Trophoblast cell (in vitro differentiated cells and primary cell): ENCODE measurements at regions not wholly inside any gene's neighbourhood (a gene's known extent, or its start where the extent isn't known, plus 50 kb on each side); places are given as distances from the start of the nearest gene placed in this dataset.

Source experiments
- DNase-seq, 2 donors: peaks; one replicate each; pipeline ENCODE4 v3.0.0-alpha.2; 2016
- H2AFZ ChIP-seq: 2 replicates; pipeline ENCODE4 v1.6.1; 2013; ENCODE audit warnings: low read length, moderate library complexity, mild to moderate bottlenecking; ENCODE audit not compliant: insufficient read depth, poor library complexity
- H2AK5ac ChIP-seq: 2 replicates; pipeline ENCODE4 v1.6.1; 2013; ENCODE audit warnings: mild to moderate bottlenecking, low read length
- H2BK120ac ChIP-seq: 2 replicates; pipeline ENCODE4 v1.6.1; 2013; ENCODE audit warnings: low read length, mild to moderate bottlenecking, moderate library complexity; ENCODE audit not compliant: insufficient read depth, poor library complexity
- H2BK12ac ChIP-seq: 2 replicates; pipeline ENCODE4 v1.6.1; 2013; ENCODE audit warnings: mild to moderate bottlenecking, low read length, moderate library complexity
- H2BK5ac ChIP-seq: 2 replicates; pipeline ENCODE4 v1.6.1; 2013; ENCODE audit warnings: low read length, low read depth, moderate library complexity, mild to moderate bottlenecking; ENCODE audit not compliant: poor library complexity
- H3K14ac ChIP-seq: 2 replicates; pipeline ENCODE4 v1.6.1; 2013; ENCODE audit warnings: mild to moderate bottlenecking, low read length
- H3K18ac ChIP-seq: 2 replicates; pipeline ENCODE4 v1.6.1; 2013; ENCODE audit warnings: mild to moderate bottlenecking, low read length
- H3K23ac ChIP-seq: 2 replicates; pipeline ENCODE4 v1.6.1; 2013; ENCODE audit warnings: low read length
- H3K27ac ChIP-seq: 2 replicates; pipeline ENCODE4 v1.5.1; 2013; ENCODE audit warnings: low read depth, mild to moderate bottlenecking, inconsistent platforms, low read length, moderate library complexity
- H3K27me3 ChIP-seq: 2 replicates; pipeline ENCODE4 v1.6.1; 2013; ENCODE audit warnings: inconsistent platforms, mild to moderate bottlenecking, low read length, moderate library complexity; ENCODE audit not compliant: insufficient read depth
- H3K36me3 ChIP-seq, 2 experiments: 1 replicate in 1 of 2; 2 replicates in 1 of 2; pipeline ENCODE4 v1.6.1; 2013; ENCODE audit warnings: low read length in 2 of 2, mild to moderate bottlenecking in 2 of 2, moderate library complexity in 1 of 2; ENCODE audit not compliant: insufficient read depth in 2 of 2, control insufficient read depth in 1 of 2
- H3K4ac ChIP-seq: 2 replicates; pipeline ENCODE4 v1.6.1; 2013; ENCODE audit warnings: low read depth, mild to moderate bottlenecking, low read length, moderate library complexity
- H3K4me1 ChIP-seq, 2 experiments: 1 replicate in 1 of 2; 2 replicates in 1 of 2; pipeline ENCODE4 v1.6.1; 2013; ENCODE audit warnings: low read length in 2 of 2, mild to moderate bottlenecking in 2 of 2, moderate library complexity in 1 of 2; ENCODE audit not compliant: insufficient read depth in 2 of 2, control insufficient read depth in 1 of 2
- H3K4me2 ChIP-seq: 2 replicates; pipeline ENCODE4 v1.6.1; 2013; ENCODE audit warnings: inconsistent platforms, mild to moderate bottlenecking, low read length, moderate library complexity
- H3K4me3 ChIP-seq: 2 replicates; pipeline ENCODE4 v1.5.1; 2013; ENCODE audit warnings: mild to moderate bottlenecking, low read depth, low read length, inconsistent platforms
- H3K79me1 ChIP-seq: one replicate; pipeline ENCODE4 v1.6.1; 2013; ENCODE audit warnings: low read length
- H3K79me2 ChIP-seq: 2 replicates; pipeline ENCODE4 v1.6.1; 2013; ENCODE audit warnings: low read length, mild to moderate bottlenecking; ENCODE audit not compliant: control insufficient read depth, insufficient read depth, poor library complexity
- H3K9ac ChIP-seq: 2 replicates; pipeline ENCODE4 v1.6.1; 2013; ENCODE audit warnings: mild to moderate bottlenecking, low read length
- H3K9me3 ChIP-seq: 2 replicates; pipeline ENCODE4 v1.6.1; 2013; ENCODE audit warnings: low read depth, mild to moderate bottlenecking, control low read depth, inconsistent platforms, low read length; ENCODE audit not compliant: insufficient read depth
- H4K12ac ChIP-seq: 2 replicates; pipeline ENCODE4 v1.6.1; 2013; ENCODE audit warnings: low read depth, mild to moderate bottlenecking, low read length, moderate library complexity
- H4K8ac ChIP-seq: 2 replicates; pipeline ENCODE4 v1.6.1; 2013; ENCODE audit warnings: low read depth, mild to moderate bottlenecking, low read length, moderate library complexity
- H4K91ac ChIP-seq: one replicate; pipeline ENCODE4 v1.6.1; 2013; ENCODE audit warnings: low read depth, mild to moderate bottlenecking, low read length, moderate library complexity
- WGBS: extraction: QIAGEN DNeasy Blood & Tissue Kit; methylation state at CpG from one replicate; pipeline ENCODE4 v1.1.7; 2013; ENCODE audit warnings: missing lambda C conversion rate; ENCODE audit not compliant: insufficient read length, insufficient coverage; ENCODE audit errors: extremely low coverage; 5-methylcytosine and 5-hydroxymethylcytosine counted together

- Histone ChIP-seq H3K4ac (no peak overlapping the region), H2BK12ac (no peak overlapping the region), H3K18ac (no peak overlapping the region), H2BK120ac (no peak overlapping the region), H3K4me2 (no peak overlapping the region), H3K27ac (no peak overlapping the region), H3K4me3 (no peak overlapping the region), H3K79me1 (no peaks in the 10 kb centered on the region), H3K14ac (no peak overlapping the region), H3K79me2 (no peaks in the 10 kb centered on the region), H4K91ac (no peak overlapping the region), H3K9ac (no peak overlapping the region), H3K36me3 (no peaks in the 10 kb centered on the region), H3K27me3 (no peaks in the 10 kb centered on the region), H2AK5ac (no peak overlapping the region), H4K12ac (no peak overlapping the region), H3K9me3 (peaks cover 3% of the 10 kb centered on the region), H4K8ac (no peak overlapping the region), H2BK5ac (no peak overlapping the region), H3K23ac (no peak overlapping the region), H3K4me1 (no peaks in the 10 kb centered on the region), H2AFZ (no peak overlapping the region)
- WGBS = no CpG with 5 or more reads among the region's 4 CpGs
- no peak for DNase-seq
Observed at GRCh38 chr10:78196396-78196795, 162.7 kb downstream of the RPS24 start.

DNA sequence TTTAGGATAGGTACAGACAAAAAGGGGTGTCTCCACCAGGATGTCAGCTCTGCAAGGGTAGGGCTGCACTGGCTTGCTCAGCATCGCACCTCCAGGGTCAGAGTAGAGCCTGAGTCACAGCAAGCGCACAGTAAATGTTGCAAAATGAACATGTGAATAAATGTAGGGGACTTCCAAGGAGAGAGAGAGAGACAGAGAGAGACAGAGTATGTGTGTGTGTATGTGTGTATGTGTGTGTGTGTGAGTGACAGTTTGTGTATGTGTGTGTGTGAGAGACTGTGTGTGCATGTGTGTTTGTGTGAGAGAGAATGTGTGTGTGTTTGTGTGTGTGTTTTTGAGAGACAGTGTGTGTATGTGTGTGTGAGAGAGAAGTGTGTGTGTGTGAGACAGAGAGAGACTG is 163.3 kb downstream of the RPS24 start:
- Histone ChIP-seq H3K23ac (no peak overlapping the region), H3K4ac (no peak overlapping the region), H3K36me3 (no peaks in the 10 kb centered on the region), H3K79me2 (no peaks in the 10 kb centered on the region), H4K12ac (no peak overlapping the region), H2BK120ac (no peak overlapping the region), H2BK12ac (no peak overlapping the region), H3K9ac (no peak overlapping the region), H3K9me3 (peaks cover 3% of the 10 kb centered on the region), H4K8ac (no peak overlapping the region), H2AFZ (no peak overlapping the region), H3K27me3 (no peaks in the 10 kb centered on the region), H3K18ac (no peak overlapping the region), H3K4me2 (no peak overlapping the region), H3K4me3 (no peak overlapping the region), H2BK5ac (no peak overlapping the region), H2AK5ac (no peak overlapping the region), H4K91ac (no peak overlapping the region), H3K27ac (no peak overlapping the region), H3K14ac (no peak overlapping the region), H3K4me1 (no peaks in the 10 kb centered on the region), H3K79me1 (no peaks in the 10 kb centered on the region)
- DNase-seq = no peak
- WGBS = no CpG with 5 or more reads among the region's 2 CpGs

DNA sequence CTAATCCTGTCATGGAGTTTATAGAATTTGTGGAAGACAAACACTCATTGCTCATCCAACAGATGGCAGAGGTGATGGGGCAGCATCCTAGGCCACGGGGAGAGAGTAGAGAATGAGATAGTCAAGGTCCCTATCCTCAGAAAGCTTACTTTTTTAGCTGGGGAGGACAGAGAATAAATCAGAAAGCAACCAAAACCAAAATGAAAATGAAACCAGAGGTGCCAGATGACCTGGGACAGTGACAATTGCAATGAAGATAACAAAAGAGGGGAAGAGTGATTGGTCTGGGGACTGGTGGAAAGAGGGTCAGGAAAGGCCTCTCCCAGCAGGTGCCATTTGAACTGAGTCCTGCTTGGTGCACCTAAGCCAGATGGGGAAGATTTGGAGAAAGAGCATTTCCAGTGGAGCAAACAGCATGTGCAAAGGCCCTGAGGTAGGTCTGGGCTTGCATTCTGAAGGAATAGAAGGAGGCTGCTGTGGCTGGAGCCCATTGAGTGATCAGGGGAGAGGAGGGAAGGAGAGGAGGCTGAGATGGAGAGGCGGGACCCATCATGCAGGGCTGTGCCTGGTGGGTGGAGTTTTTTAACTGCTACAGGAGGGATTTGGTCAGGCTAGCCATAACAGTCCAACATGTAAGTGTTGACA is 164.1 kb downstream of the RPS24 start:
- Histone ChIP-seq H3K9me3 (peaks cover 3% of the 10 kb centered on the region), H3K79me2 (no peaks in the 10 kb centered on the region), H2BK120ac (no peak overlapping the region), H2AFZ (no peak overlapping the region), H3K36me3 (no peaks in the 10 kb centered on the region), H3K4ac (no peak overlapping the region), H3K14ac (no peak overlapping the region), H3K18ac (no peak overlapping the region), H2BK5ac (no peak overlapping the region), H4K12ac (no peak overlapping the region), H3K79me1 (no peaks in the 10 kb centered on the region), H4K91ac (no peak overlapping the region), H3K23ac (no peak overlapping the region), H3K4me2 (no peak overlapping the region), H3K4me3 (no peak overlapping the region), H3K4me1 (peaks cover 2 to 3% of the 10 kb centered on the region in 2 experiments), H2AK5ac (no peak overlapping the region), H3K27me3 (no peaks in the 10 kb centered on the region), H3K27ac (no peak overlapping the region), H2BK12ac (no peak overlapping the region), H3K9ac (no peak overlapping the region), H4K8ac (no peak overlapping the region)
- DNase-seq = no peak
- WGBS = no CpG with 5 or more reads among the region's 2 CpGs

DNA sequence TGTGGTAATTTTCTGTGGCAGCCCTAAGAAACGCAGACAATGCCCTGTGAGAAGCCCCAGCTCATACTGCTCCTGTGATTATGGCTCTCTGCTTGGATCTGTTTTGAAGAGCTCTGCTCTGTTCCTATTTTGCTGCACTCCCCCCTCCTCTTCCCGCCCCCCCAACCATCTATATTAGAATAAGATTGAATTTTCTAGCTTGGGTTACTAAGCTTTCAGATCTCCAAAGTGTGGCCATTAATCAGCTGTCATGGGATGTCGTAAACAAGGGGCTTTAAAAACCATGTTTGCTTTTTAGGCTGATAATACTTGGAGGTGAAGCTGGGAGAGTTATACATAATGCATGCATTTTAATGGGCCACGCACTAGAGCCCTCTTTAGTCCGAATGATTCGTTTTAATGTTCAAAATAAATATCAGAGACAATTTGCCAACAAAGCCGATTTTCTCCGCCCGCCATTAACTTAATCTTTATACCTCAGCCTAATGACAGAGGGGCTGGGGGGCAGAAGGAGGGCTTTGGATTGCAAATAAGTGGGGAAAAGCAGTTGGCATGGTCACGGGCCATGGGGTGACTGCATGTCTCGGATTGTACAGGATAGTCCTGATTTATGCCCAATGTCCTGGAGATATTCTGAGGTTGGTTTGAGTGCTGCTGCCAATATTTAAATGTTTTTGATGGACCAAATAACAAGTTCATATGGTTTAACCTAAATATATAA is 165.5 kb downstream of the RPS24 start:
- DNase-seq = no peak
- no peaks in the 10 kb centered on the region for H3K27me3 ChIP-seq
- no CpG with 5 or more reads among the region's 11 CpGs for WGBS
- H3K4me1 ChIP-seq = peaks cover 2 to 3% of the 10 kb centered on the region in 2 experiments
- no peaks in the 10 kb centered on the region for H3K79me2 ChIP-seq
- H4K8ac ChIP-seq = no peak overlapping the region
- H3K4ac ChIP-seq = no peak overlapping the region
- H3K36me3 ChIP-seq = no peaks in the 10 kb centered on the region
- no peak overlapping the region for H3K23ac ChIP-seq
- no peaks in the 10 kb centered on the region for H3K79me1 ChIP-seq
- no peak overlapping the region for H3K18ac ChIP-seq
- H3K9me3 ChIP-seq = no peaks in the 10 kb centered on the region
- H3K27ac ChIP-seq = no peak overlapping the region
- H4K91ac ChIP-seq = no peak overlapping the region
- H2BK5ac ChIP-seq = no peak overlapping the region
- no peak overlapping the region for H3K9ac ChIP-seq
- no peak overlapping the region for H2AFZ ChIP-seq
- no peak overlapping the region for H3K4me2 ChIP-seq
- H2BK120ac ChIP-seq = no peak overlapping the region
- no peak overlapping the region for H2BK12ac ChIP-seq
- H3K4me3 ChIP-seq = no peak overlapping the region
- H3K14ac ChIP-seq = no peak overlapping the region
- H4K12ac ChIP-seq = no peak overlapping the region
- no peak overlapping the region for H2AK5ac ChIP-seq
